HG03571 (cell line): ENCODE measurements at regions not wholly inside any gene's neighbourhood (a gene's known extent, or its start where the extent isn't known, plus 50 kb on each side); places are given as distances from the start of the nearest gene placed in this dataset.

ENCODE experiments used
- ATAC-seq: cut with Tn5 transposase; IDR thresholded peaks from one replicate; pipeline ENCODE4 v1.9.1; 2021; ENCODE audit not compliant: unreplicated experiment

GRCh38 chr4:15215109-15215508, 212.7 kb upstream of the C1QTNF7 start:
- ATAC-seq = no peak

- no peak for ATAC-seq
Measured at GRCh38 chr4:15226203-15226602, 201.6 kb upstream of the C1QTNF7 start.

- ATAC-seq = peak; percentile 67
Measured at GRCh38 chr4:15231265-15232091, 196.4 kb upstream of the C1QTNF7 start.

- no peak for ATAC-seq
Measured at GRCh38 chr4:15232366-15233263, 195.2 kb upstream of the C1QTNF7 start.

GRCh38 chr4:15233264-15233597, 194.6 kb upstream of the C1QTNF7 start:
- ATAC-seq = no peak

GRCh38 chr4:15233626-15234025, 194.2 kb upstream of the C1QTNF7 start:
- no peak for ATAC-seq

- no peak for ATAC-seq
Measured at GRCh38 chr4:15234116-15234855, 193.5 kb upstream of the C1QTNF7 start.

- no peak for ATAC-seq
Measured at GRCh38 chr4:15234856-15235126, 193.0 kb upstream of the C1QTNF7 start.

- no peak for ATAC-seq
Measured at GRCh38 chr4:15235135-15235534, 192.7 kb upstream of the C1QTNF7 start.

GRCh38 chr4:15237648-15238230, 190.1 kb upstream of the C1QTNF7 start:
- no peak for ATAC-seq

GRCh38 chr4:15238720-15239119, 189.1 kb upstream of the C1QTNF7 start:
- peak; percentile 64 for ATAC-seq

GRCh38 chr4:15239866-15240265, 188.0 kb upstream of the C1QTNF7 start:
- no peak for ATAC-seq

GRCh38 chr4:15240764-15241163, 187.1 kb upstream of the C1QTNF7 start:
- no peak for ATAC-seq

- no peak for ATAC-seq
Measured at GRCh38 chr4:15242021-15242420, 185.8 kb upstream of the C1QTNF7 start.

- no peak for ATAC-seq
Measured at GRCh38 chr4:15244354-15244753, 183.5 kb upstream of the C1QTNF7 start.

- no peak for ATAC-seq
Measured at GRCh38 chr4:15245006-15245530, 182.8 kb upstream of the C1QTNF7 start.

GRCh38 chr4:15250021-15250441, 177.8 kb upstream of the C1QTNF7 start:
- ATAC-seq = no peak

- peak; percentile 65 for ATAC-seq
Measured at GRCh38 chr4:15253349-15253748, 174.5 kb upstream of the C1QTNF7 start.

- ATAC-seq = no peak
Measured at GRCh38 chr4:15254236-15254880, 173.5 kb upstream of the C1QTNF7 start.

- no peak for ATAC-seq
Measured at GRCh38 chr4:15255537-15255936, 172.3 kb upstream of the C1QTNF7 start.

GRCh38 chr4:15260758-15261157, 167.1 kb upstream of the C1QTNF7 start:
- ATAC-seq = no peak
